Heart left ventricle (tissue), 13 donors: ENCODE measurements at regions not wholly inside any gene's neighbourhood (a gene's known extent, or its start where the extent isn't known, plus 50 kb on each side); places are given as distances from the start of the nearest gene placed in this dataset.

Experiments used
- POLR2A ChIP-seq, 2 donors: fragments of 450-650 bp; IDR thresholded peaks; one replicate each; pipeline ENCODE4 v1.6.1; 2017; ENCODE audit warnings: antibody characterized with exemption in 2 of 2, mild to moderate bottlenecking in 2 of 2, moderate library complexity in 2 of 2
- TF ChIP-seq, protein P1 (sequence below), 12 donors: fragments of 200-600 bp; sonication (generic) in 4 of 12; IDR thresholded peaks; one replicate each; pipeline versions ENCODE4 v1.5.0 to v1.8.0; 2018 to 2022; ENCODE audit warnings: antibody characterized with exemption in 12 of 12, mild to moderate bottlenecking in 5 of 12
- donor health status: ischemic (EF 13 %, LVEDD 7.1; RV severe dilation, severe dysfunction).
- donor health status: DM: no; HTN: yes; CAD: no.
- donor health status: DM: no; HTN: no; CAD: no.
- donor health status: ischemic (EF 25% LVEDD 6.9; RV normal size, moderate dysfunction).
- donor health status: ischemic (EF 25% LVEDD 5.7; RV mildly dilated, moderate dysfunction).
- donor health status: ischemic (EF 35%, LVEDD 5.7; RV mildly dilated, moderate dysfunction).
- donor health status: nonischemic (EF 11% LVEDD 7.7; RV severe dilation, severe dysfunction).
- donor health status: DM: yes; HTN: yes; CAD: no.
- donor health status: PGD.
- donor health status: ischemic (EF 29% LVEDD 5.4; RV normal size, mild dysfunction).
- donor health status: nonischemic (EF 23%, LVEDD 6.1; RV moderate dilation, normal function).

- TF ChIP-seq, protein P1, sequence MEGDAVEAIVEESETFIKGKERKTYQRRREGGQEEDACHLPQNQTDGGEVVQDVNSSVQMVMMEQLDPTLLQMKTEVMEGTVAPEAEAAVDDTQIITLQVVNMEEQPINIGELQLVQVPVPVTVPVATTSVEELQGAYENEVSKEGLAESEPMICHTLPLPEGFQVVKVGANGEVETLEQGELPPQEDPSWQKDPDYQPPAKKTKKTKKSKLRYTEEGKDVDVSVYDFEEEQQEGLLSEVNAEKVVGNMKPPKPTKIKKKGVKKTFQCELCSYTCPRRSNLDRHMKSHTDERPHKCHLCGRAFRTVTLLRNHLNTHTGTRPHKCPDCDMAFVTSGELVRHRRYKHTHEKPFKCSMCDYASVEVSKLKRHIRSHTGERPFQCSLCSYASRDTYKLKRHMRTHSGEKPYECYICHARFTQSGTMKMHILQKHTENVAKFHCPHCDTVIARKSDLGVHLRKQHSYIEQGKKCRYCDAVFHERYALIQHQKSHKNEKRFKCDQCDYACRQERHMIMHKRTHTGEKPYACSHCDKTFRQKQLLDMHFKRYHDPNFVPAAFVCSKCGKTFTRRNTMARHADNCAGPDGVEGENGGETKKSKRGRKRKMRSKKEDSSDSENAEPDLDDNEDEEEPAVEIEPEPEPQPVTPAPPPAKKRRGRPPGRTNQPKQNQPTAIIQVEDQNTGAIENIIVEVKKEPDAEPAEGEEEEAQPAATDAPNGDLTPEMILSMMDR (IDR thresholded peaks at IDR 0.05): no peak
- TF ChIP-seq POLR2A (IDR thresholded peaks at IDR 0.05): no peak
Measured at GRCh38 chr5:14008819-14009311, 64.4 kb upstream of the DNAH5 start.
